IMR-90 (cell line): ENCODE measurements at regions not wholly inside any gene's neighbourhood (a gene's known extent, or its start where the extent isn't known, plus 50 kb on each side); places are given as distances from the start of the nearest gene placed in this dataset.

ENCODE experiments used
- ATAC-seq: fragments of 200-7000 bp; cut with Tn5 transposase; 2 replicates; pipeline ENCODE4 v1.9.1; 2020; ENCODE audit warnings: low read depth, mild to moderate bottlenecking, moderate library complexity
- BruUV-seq: library from RNA; stranded (reverse); fragments of 400-500 nt; replicated peaks from 2 replicates; lab custom pipeline; 2021; lab: Mats Ljungman, UMichigan
- CTCF ChIA-PET: fragments of 300-600 bp; formaldehyde crosslinking; extraction: SDS; loops from one replicate; lab custom pipeline; 2021; ENCODE audit warnings: antibody characterized with exemption; lab: Yijun Ruan, JAX
- POLR2A ChIA-PET: fragments of 300-600 bp; sonication (Branson Sonifier 250); formaldehyde crosslinking; loops from one replicate; lab custom pipeline; 2022; ENCODE audit warnings: antibody characterized with exemption; ENCODE audit not compliant: unreplicated experiment; lab: Charles Lee
- DNase-seq: peaks from one replicate; pipeline ENCODE4 v3.0.0; 2013
- H2AFZ ChIP-seq: replicated peaks from 2 replicates; pipeline ENCODE3; 2013; ENCODE audit warnings: low read length, mild to moderate bottlenecking; ENCODE audit not compliant: poor library complexity
- H2AK5ac ChIP-seq: 2 replicates; pipeline ENCODE4 v1.6.1; 2013; ENCODE audit warnings: low read depth, low read length, inconsistent platforms
- H2AK9ac ChIP-seq: replicated peaks from 2 replicates; pipeline ENCODE3; 2013; ENCODE audit warnings: mild to moderate bottlenecking, low read depth, low read length, moderate library complexity; ENCODE audit not compliant: poor library complexity
- H2BK120ac ChIP-seq: 2 replicates; pipeline ENCODE4 v1.6.1; 2013; ENCODE audit warnings: low read depth, low read length, inconsistent platforms
- H2BK15ac ChIP-seq: 3 replicates; pipeline ENCODE4 v1.6.1; 2013; ENCODE audit warnings: low read depth, low read length, inconsistent platforms
- H2BK20ac ChIP-seq: 2 replicates; pipeline ENCODE4 v1.6.1; 2013; ENCODE audit warnings: low read depth, mild to moderate bottlenecking, inconsistent platforms, low read length, moderate library complexity
- H2BK5ac ChIP-seq: 2 replicates; pipeline ENCODE4 v1.6.1; 2013; ENCODE audit warnings: mild to moderate bottlenecking, low read depth, low read length, inconsistent platforms; ENCODE audit not compliant: poor library complexity, severe bottlenecking
- H3K14ac ChIP-seq: replicated peaks from 2 replicates; pipeline ENCODE4 v1.6.1; 2013; ENCODE audit warnings: low read depth, low read length, inconsistent platforms
- H3K18ac ChIP-seq: 2 replicates; pipeline ENCODE4 v1.6.1; 2013; ENCODE audit warnings: low read depth, low read length, control low read depth
- H3K23ac ChIP-seq: 2 replicates; pipeline ENCODE4 v1.6.1; 2013; ENCODE audit warnings: low read depth, low read length, inconsistent platforms
- H3K27ac ChIP-seq: 2 replicates; pipeline ENCODE4 v1.5.1; 2013; ENCODE audit warnings: mild to moderate bottlenecking, control low read depth, low read length; ENCODE audit not compliant: insufficient read depth
- H3K27me3 ChIP-seq: 2 replicates; pipeline ENCODE4 v1.6.1; 2013; ENCODE audit warnings: low read length; ENCODE audit not compliant: control insufficient read depth, insufficient read depth
- H3K36me3 ChIP-seq: 2 replicates; pipeline ENCODE4 v1.6.1; 2013; ENCODE audit warnings: low read length, mixed read lengths; ENCODE audit not compliant: control insufficient read depth, insufficient read depth
- H3K4ac ChIP-seq: 2 replicates; pipeline ENCODE4 v1.6.1; 2013; ENCODE audit warnings: low read depth, low read length, inconsistent platforms
- H3K4me1 ChIP-seq: 2 replicates; pipeline ENCODE4 v1.6.1; 2013; ENCODE audit warnings: low read length, mixed read lengths; ENCODE audit not compliant: control insufficient read depth, insufficient read depth
- H3K4me2 ChIP-seq: 2 replicates; pipeline ENCODE4 v1.6.1; 2013; ENCODE audit warnings: low read depth, mild to moderate bottlenecking, control low read depth, low read length, moderate library complexity
- H3K4me3 ChIP-seq: 2 replicates; pipeline ENCODE4 v1.5.1; 2013; ENCODE audit warnings: low read depth, mild to moderate bottlenecking, control low read depth, low read length, moderate library complexity; ENCODE audit not compliant: insufficient read depth
- H3K56ac ChIP-seq: 2 replicates; pipeline ENCODE4 v1.6.1; 2013; ENCODE audit warnings: low read length, inconsistent platforms; ENCODE audit not compliant: insufficient read depth; ENCODE audit errors: extremely low read depth
- H3K79me1 ChIP-seq, 2 experiments: 2 replicates each; pipeline ENCODE4 v1.6.1; 2013; ENCODE audit warnings: low read length in 2 of 2, inconsistent platforms in 1 of 2, low read depth in 1 of 2
- H3K9ac ChIP-seq: 2 replicates; pipeline ENCODE4 v1.6.1; 2013; ENCODE audit warnings: low read depth, low read length, control low read depth
- H3K9me1 ChIP-seq: 2 replicates; pipeline ENCODE4 v1.6.1; 2013; ENCODE audit warnings: low read length, inconsistent platforms; ENCODE audit not compliant: insufficient read depth
- H3K9me3 ChIP-seq: 2 replicates; pipeline ENCODE4 v1.6.1; 2013; ENCODE audit warnings: low read length; ENCODE audit not compliant: control insufficient read depth, insufficient read depth
- H4K20me1 ChIP-seq: 2 replicates; pipeline ENCODE4 v1.6.1; 2013; ENCODE audit warnings: low read length, inconsistent platforms; ENCODE audit not compliant: insufficient read depth
- H4K5ac ChIP-seq: 2 replicates; pipeline ENCODE4 v1.6.1; 2013; ENCODE audit warnings: mild to moderate bottlenecking, low read depth, low read length, control low read depth
- H4K8ac ChIP-seq, 2 experiments: 2 replicates each; pipeline ENCODE4 v1.6.1; 2013; ENCODE audit warnings: low read depth in 2 of 2, low read length in 2 of 2, control low read depth in 1 of 2, inconsistent platforms in 1 of 2
- H4K91ac ChIP-seq: 2 replicates; pipeline ENCODE4 v1.6.1; 2013; ENCODE audit warnings: low read depth, low read length, inconsistent platforms; ENCODE audit not compliant: insufficient read depth
- CEBPB ChIP-seq: IDR thresholded peaks from 2 replicates; pipeline ENCODE4 v1.6.1; 2012; ENCODE audit warnings: low read depth, low read length, improper control_type of control experiment
- CTCF ChIP-seq: conservative IDR thresholded peaks from 2 replicates; pipeline ENCODE4 v1.5.1; 2012; ENCODE audit warnings: mild to moderate bottlenecking, low read depth, low read length, improper control_type of control experiment
- ELK1 ChIP-seq: fragments of 150-350 bp; IDR thresholded peaks from 2 replicates; pipeline ENCODE4 v1.6.1; 2016; ENCODE audit warnings: low read depth, mild to moderate bottlenecking, low read length, moderate library complexity, borderline replicate concordance
- MAZ ChIP-seq: IDR thresholded peaks from 2 replicates; pipeline ENCODE4 v1.6.1; 2012; ENCODE audit warnings: low read depth, mild to moderate bottlenecking, low read length, improper control_type of control experiment, moderate library complexity, borderline replicate concordance
- NFE2L2 ChIP-seq: fragments of 150-350 bp; IDR thresholded peaks from 2 replicates; pipeline ENCODE4 v1.6.1; 2016; ENCODE audit warnings: low read depth, mild to moderate bottlenecking, low read length
- POLR2A ChIP-seq: IDR thresholded peaks from 2 replicates; pipeline ENCODE4 v1.6.1; 2012; ENCODE audit warnings: mild to moderate bottlenecking, low read depth, low read length
- RAD21 ChIP-seq: IDR thresholded peaks from 2 replicates; pipeline ENCODE4 v1.6.1; 2012; ENCODE audit warnings: low read length, improper control_type of control experiment
- RCOR1 ChIP-seq: IDR thresholded peaks from 2 replicates; pipeline ENCODE4 v1.6.1; 2012; ENCODE audit warnings: mild to moderate bottlenecking, low read length, improper control_type of control experiment; ENCODE audit not compliant: insufficient replicate concordance
- WGBS, 2 experiments: methylation state at CpG; one replicate each; pipeline versions ENCODE4 v1.1.5 to v1.1.7; 2013; ENCODE audit warnings: missing lambda C conversion rate in 2 of 2; ENCODE audit not compliant: insufficient read length in 1 of 2; ENCODE audit errors: extremely low coverage in 2 of 2; 5-methylcytosine and 5-hydroxymethylcytosine counted together
- dilution Hi-C: fragments of 300-500 bp; cut with HindIII; formaldehyde crosslinking; loops from one replicate; pipeline ENCODE4 v1.14.3; 2018; ENCODE audit warnings: low sequenced_read_pairs; ENCODE audit not compliant: unreplicated experiment
- in situ Hi-C: fragments of 300-500 bp; cut with MboI; formaldehyde crosslinking; loops from 3 replicates; pipeline ENCODE4 v1.14.3; 2019; ENCODE audit warnings: low sequenced_read_pairs, inconsistent platforms, mixed read lengths
- intact Hi-C: fragments of 100-400 bp; cut with micrococcal nuclease; formaldehyde crosslinking; loops from 2 replicates; pipeline ENCODE4 v1.10.0; 2022

GRCh38 chr11:26109658-26110368, 222.1 kb upstream of the ANO3 start:
- Histone ChIP-seq H2BK120ac (0 out of 2 replicates have a peak overlapping the region, but pooled peaks have one; percentile 1), H3K36me3 (no peaks in the 10 kb centered on the region), H3K14ac (no peak overlapping the region), H3K9ac (no peak overlapping the region), H3K4me2 (no peak overlapping the region), H2AK5ac (no peak overlapping the region), H3K27ac (peak overlapping the region; percentile 75; the same call in 1 of the 2 replicates), H3K4me1 (peaks cover 10% of the 10 kb centered on the region), H3K4me3 (no peak overlapping the region), H3K9me3 (no peaks in the 10 kb centered on the region), H2BK5ac (no peak overlapping the region), H4K8ac (no peak overlapping the region), H3K27me3 (no peaks in the 10 kb centered on the region), H4K5ac (no peak overlapping the region; the same call in 1 of the 2 replicates), H3K79me1 (no peaks in the 10 kb centered on the region), H2BK20ac (no peak overlapping the region), H2AK9ac (no peak overlapping the region), H4K20me1 (no peaks in the 10 kb centered on the region), H4K91ac (no peak overlapping the region), H3K56ac (no peak overlapping the region), H2BK15ac (no peak overlapping the region), H3K23ac (no peak overlapping the region), H2AFZ (no peak overlapping the region), H3K4ac (peak overlapping the region; percentile 15; the same call in 1 of the 2 replicates), H3K18ac (no peak overlapping the region), H3K9me1 (no peaks in the 10 kb centered on the region)
- ChIA-PET CTCF (no interaction called here), POLR2A (no interaction called here)
- in situ Hi-C loops (no loop called here), intact Hi-C loops (no loop called here), dilution Hi-C loops (no loop called here)
- BruUV-seq = no TSS peak
- DNase-seq (peak; percentile 47), ATAC-seq (peak; percentile 83)
- WGBS, 2 experiments = no CpG with 5 or more reads among the region's 2 CpGs
- TF ChIP-seq RAD21 (no peak), ELK1 (no peak), NFE2L2 (no peak), POLR2A (no peak), RCOR1 (no peak), CTCF (no peak), MAZ (no peak), CEBPB (no peak)
